OCI-LY7 (cell line): ENCODE measurements at regions not wholly inside any gene's neighbourhood (a gene's known extent, or its start where the extent isn't known, plus 50 kb on each side); places are given as distances from the start of the nearest gene placed in this dataset.

ENCODE experiments used
- BruUV-seq: library from RNA; stranded (reverse); fragments of 400-500 nt; replicated peaks from 2 replicates; lab custom pipeline; 2021; lab: Mats Ljungman, UMichigan
- CTCF ChIA-PET: fragments of 300-600 bp; sonication (Branson Sonifier 250); formaldehyde crosslinking; loops from one replicate; lab custom pipeline; 2022; ENCODE audit warnings: antibody characterized with exemption; ENCODE audit not compliant: unreplicated experiment; lab: Charles Lee
- POLR2A ChIA-PET: fragments of 300-600 bp; sonication (Branson Sonifier 250); formaldehyde crosslinking; loops from one replicate; lab custom pipeline; 2022; ENCODE audit warnings: antibody characterized with exemption; lab: Charles Lee
- DNase-seq: peaks from one replicate; pipeline ENCODE4 v3.0.0-alpha.2; 2015; ENCODE audit warnings: low spot score
- H2AFZ ChIP-seq: fragments of 200-600 bp; sonication (generic), shearing (Covaris generic); 2 replicates; pipeline ENCODE4 v1.6.1; 2014; ENCODE audit warnings: mild to moderate bottlenecking, antibody characterized with exemption, low read length, moderate library complexity
- H3K27ac ChIP-seq: fragments of 200-600 bp; sonication (generic); 2 replicates; pipeline ENCODE4 v1.5.1; 2014; ENCODE audit warnings: mixed run types, low read depth, mild to moderate bottlenecking, moderate library complexity, low read length, inconsistent platforms; ENCODE audit not compliant: poor library complexity, severe bottlenecking
- H3K36me3 ChIP-seq: fragments of 200-600 bp; sonication (generic); 2 replicates; pipeline ENCODE4 v1.6.1; 2014; ENCODE audit warnings: mild to moderate bottlenecking, antibody characterized with exemption, low read length, moderate library complexity, mixed read lengths; ENCODE audit not compliant: insufficient read depth
- H3K4me1 ChIP-seq: fragments of 200-600 bp; sonication (generic); 2 replicates; pipeline ENCODE4 v1.5.1; 2014; ENCODE audit warnings: mild to moderate bottlenecking, low read length; ENCODE audit not compliant: insufficient read depth, poor library complexity, severe bottlenecking
- H3K4me2 ChIP-seq: fragments of 200-600 bp; sonication (generic); 2 replicates; pipeline ENCODE4 v1.6.1; 2014; ENCODE audit warnings: mild to moderate bottlenecking, low read length
- H3K4me3 ChIP-seq: fragments of 200-600 bp; sonication (generic); 2 replicates; pipeline ENCODE4 v1.5.1; 2014; ENCODE audit warnings: mild to moderate bottlenecking, low read depth, low read length; ENCODE audit not compliant: poor library complexity, severe bottlenecking
- H3K79me2 ChIP-seq: fragments of 200-600 bp; sonication (generic); 2 replicates; pipeline ENCODE4 v1.6.1; 2016; ENCODE audit warnings: low read depth, mild to moderate bottlenecking, low read length, moderate library complexity, mixed read lengths; ENCODE audit not compliant: insufficient read depth
- H3K9me2 ChIP-seq: fragments of 200-600 bp; sonication (generic); 2 replicates; pipeline ENCODE4 v1.6.1; 2016; ENCODE audit warnings: mild to moderate bottlenecking, low read length, mixed read lengths; ENCODE audit not compliant: insufficient read depth
- H3K9me3 ChIP-seq: fragments of 200-600 bp; sonication (generic); 2 replicates; pipeline ENCODE4 v1.6.1; 2014; ENCODE audit warnings: mild to moderate bottlenecking, mixed run types, low read length, mixed read lengths
- H4K20me1 ChIP-seq: fragments of 200-600 bp; sonication (generic); 2 replicates; pipeline ENCODE4 v1.6.1; 2014; ENCODE audit warnings: mild to moderate bottlenecking, antibody characterized with exemption, low read length, moderate library complexity, mixed read lengths; ENCODE audit not compliant: insufficient read depth
- CTCF ChIP-seq: fragments of 200-600 bp; sonication (generic); conservative IDR thresholded peaks from 2 replicates; pipeline ENCODE4 v1.5.1; 2014; ENCODE audit warnings: mild to moderate bottlenecking, antibody characterized with exemption, low read length, moderate library complexity, mixed read lengths
- EZH2phosphoT487 ChIP-seq: fragments of 200-600 bp; sonication (generic); IDR thresholded peaks from 2 replicates; pipeline ENCODE4 v1.6.1; 2018; ENCODE audit warnings: low read depth, borderline replicate concordance, mild to moderate bottlenecking, mixed run types, antibody characterized with exemption, low read length, moderate library complexity, mixed read lengths
- intact Hi-C: fragments of 100-400 bp; cut with micrococcal nuclease; formaldehyde crosslinking; loops from one replicate; pipeline ENCODE4 v1.10.0; 2022; ENCODE audit not compliant: unreplicated experiment

- no peaks in the 10 kb centered on the region for H3K9me2 ChIP-seq
- no peak overlapping the region for H3K4me3 ChIP-seq
- CTCF ChIA-PET, result no interaction called here
- H3K79me2 ChIP-seq, result no peaks in the 10 kb centered on the region
- H3K9me3 ChIP-seq, result no peaks in the 10 kb centered on the region
- intact Hi-C loops, result no loop called here
- no TSS peak for BruUV-seq
- H3K36me3 ChIP-seq, result no peaks in the 10 kb centered on the region
- H3K27ac ChIP-seq, result no peak overlapping the region
- DNase-seq, result no peak
- no peaks in the 10 kb centered on the region for H3K4me1 ChIP-seq
- POLR2A ChIA-PET, result interaction anchor here (0.6 to 0.7 kb wide), 2 partner anchors 131 to 1827 kb away, joined by 3 read pairs; no protein-coding TSS in a partner anchor
- TF ChIP-seq EZH2phosphoT487, result no peak
- TF ChIP-seq CTCF, result no peak
- no peak overlapping the region for H2AFZ ChIP-seq
- no peak overlapping the region for H3K4me2 ChIP-seq
- no peaks in the 10 kb centered on the region for H4K20me1 ChIP-seq
Observed at GRCh38 chr4:165748321-165748720, 124.7 kb upstream of the TLL1 start.

GRCh38 chr4:165751882-165752281 is 121.2 kb upstream of the TLL1 start:
- no peaks in the 10 kb centered on the region for H3K9me2 ChIP-seq
- no peak for TF ChIP-seq EZH2phosphoT487
- no peak for TF ChIP-seq CTCF
- intact Hi-C loops, result no loop called here
- H3K4me3 ChIP-seq, result no peak overlapping the region
- BruUV-seq, result no TSS peak
- no peaks in the 10 kb centered on the region for H3K79me2 ChIP-seq
- DNase-seq, result no peak
- no peak overlapping the region for H2AFZ ChIP-seq
- no peak overlapping the region for H3K27ac ChIP-seq
- H3K9me3 ChIP-seq, result no peaks in the 10 kb centered on the region
- H3K36me3 ChIP-seq, result no peaks in the 10 kb centered on the region
- no peak overlapping the region for H3K4me2 ChIP-seq
- ChIA-PET CTCF (no interaction called here), POLR2A (no interaction called here)
- no peaks in the 10 kb centered on the region for H3K4me1 ChIP-seq
- no peaks in the 10 kb centered on the region for H4K20me1 ChIP-seq

GRCh38 chr4:165754664-165755063 is 118.4 kb upstream of the TLL1 start:
- no peak for TF ChIP-seq CTCF
- TF ChIP-seq EZH2phosphoT487, result no peak
- Histone ChIP-seq H3K4me1 (no peaks in the 10 kb centered on the region), H3K4me2 (no peak overlapping the region), H3K27ac (no peak overlapping the region), H2AFZ (no peak overlapping the region), H3K4me3 (no peak overlapping the region), H3K36me3 (no peaks in the 10 kb centered on the region), H3K9me3 (no peaks in the 10 kb centered on the region), H3K9me2 (no peaks in the 10 kb centered on the region), H4K20me1 (no peaks in the 10 kb centered on the region), H3K79me2 (no peaks in the 10 kb centered on the region)
- no peak for DNase-seq
- BruUV-seq, result no TSS peak
- intact Hi-C loops, result no loop called here
- ChIA-PET CTCF (no interaction called here), POLR2A (no interaction called here)
